ENCODE measurements at regions not wholly inside any gene's neighbourhood (a gene's known extent, or its start where the extent isn't known, plus 50 kb on each side); places are given as distances from the start of the nearest gene placed in this dataset.
"Not testable (repeated sequence)": the region's sequence is repeated elsewhere in the genome, so short reads cannot be mapped to it uniquely, and the experiment has no call there.

GRCh38 chr3:187875863-187876262 is 130.6 kb upstream of the BCL6 start:
- no peaks in the 10 kb centered on the region for H3K79me2 ChIP-seq (ENCODE audit: control insufficient read depth, insufficient read depth, low read length, unreplicated experiment)
- H2AFZ ChIP-seq (ENCODE audit: low read length, unreplicated experiment): no peak overlapping the region

GRCh38 chr3:187878772-187879518 is 133.7 kb upstream of the BCL6 start:
- H3K4me3 ChIP-seq (ENCODE audit: low read depth, low read length): peak overlapping the region; percentile 66
- no peaks in the 10 kb centered on the region for H3K27me3 ChIP-seq (ENCODE audit: insufficient read depth, low read length)
- H3K36me3 ChIP-seq (ENCODE audit: insufficient read depth, low read length): no peaks in the 10 kb centered on the region
- peaks cover 26% of the 10 kb centered on the region for H3K4me1 ChIP-seq (ENCODE audit: control insufficient read depth, insufficient read depth, low read length, unreplicated experiment)
- H3K79me2 ChIP-seq (ENCODE audit: control insufficient read depth, insufficient read depth, low read length, unreplicated experiment): no peaks in the 10 kb centered on the region
- peak overlapping the region; percentile 82 for H2AFZ ChIP-seq (ENCODE audit: low read length, unreplicated experiment)
- H3K27ac ChIP-seq (ENCODE audit: low read depth, low read length): peak overlapping the region; percentile 74

More at GRCh38 chr3:187875863-187876262, 130.6 kb upstream of the BCL6 start:
- Histone ChIP-seq H3K27me3 (ENCODE audit: insufficient read depth, low read length) (no peaks in the 10 kb centered on the region), H3K4me1 (ENCODE audit: control insufficient read depth, insufficient read depth, low read length, unreplicated experiment) (peaks cover 26% of the 10 kb centered on the region), H3K27ac (ENCODE audit: low read depth, low read length) (no peak overlapping the region), H3K4me3 (ENCODE audit: low read depth, low read length) (no peak overlapping the region), H3K36me3 (ENCODE audit: insufficient read depth, low read length) (no peaks in the 10 kb centered on the region)

GRCh38 chr3:187880441-187880840 is 135.2 kb upstream of the BCL6 start:
- H3K4me3 ChIP-seq (ENCODE audit: low read depth, low read length): no peak overlapping the region
- no peaks in the 10 kb centered on the region for H3K27me3 ChIP-seq (ENCODE audit: insufficient read depth, low read length)
- no peaks in the 10 kb centered on the region for H3K36me3 ChIP-seq (ENCODE audit: insufficient read depth, low read length)
- no peaks in the 10 kb centered on the region for H3K79me2 ChIP-seq (ENCODE audit: control insufficient read depth, insufficient read depth, low read length, unreplicated experiment)
- H3K27ac ChIP-seq (ENCODE audit: low read depth, low read length): no peak overlapping the region
- H2AFZ ChIP-seq (ENCODE audit: low read length, unreplicated experiment): no peak overlapping the region
- peaks cover 26% of the 10 kb centered on the region for H3K4me1 ChIP-seq (ENCODE audit: control insufficient read depth, insufficient read depth, low read length, unreplicated experiment)

GRCh38 chr3:187880851-187881250 is 135.6 kb upstream of the BCL6 start:
- H2AFZ ChIP-seq (ENCODE audit: low read length, unreplicated experiment): no peak overlapping the region
- peaks cover 26% of the 10 kb centered on the region for H3K4me1 ChIP-seq (ENCODE audit: control insufficient read depth, insufficient read depth, low read length, unreplicated experiment)
- H3K4me3 ChIP-seq (ENCODE audit: low read depth, low read length): no peak overlapping the region

GRCh38 chr3:187888701-187889100 is 143.4 kb upstream of the BCL6 start:
- peaks cover 12% of the 10 kb centered on the region for H3K4me1 ChIP-seq (ENCODE audit: control insufficient read depth, insufficient read depth, low read length, unreplicated experiment)
- H3K79me2 ChIP-seq (ENCODE audit: control insufficient read depth, insufficient read depth, low read length, unreplicated experiment): no peaks in the 10 kb centered on the region
- no peaks in the 10 kb centered on the region for H3K27me3 ChIP-seq (ENCODE audit: insufficient read depth, low read length)
- H3K27ac ChIP-seq (ENCODE audit: low read depth, low read length): no peak overlapping the region
- no peak overlapping the region for H2AFZ ChIP-seq (ENCODE audit: low read length, unreplicated experiment)
- no peaks in the 10 kb centered on the region for H3K36me3 ChIP-seq (ENCODE audit: insufficient read depth, low read length)
- no peak overlapping the region for H3K4me3 ChIP-seq (ENCODE audit: low read depth, low read length)

More at GRCh38 chr3:187880851-187881250, 135.6 kb upstream of the BCL6 start:
- Histone ChIP-seq H3K27ac (ENCODE audit: low read depth, low read length) (no peak overlapping the region), H3K36me3 (ENCODE audit: insufficient read depth, low read length) (no peaks in the 10 kb centered on the region), H3K27me3 (ENCODE audit: insufficient read depth, low read length) (no peaks in the 10 kb centered on the region), H3K79me2 (ENCODE audit: control insufficient read depth, insufficient read depth, low read length, unreplicated experiment) (no peaks in the 10 kb centered on the region)

GRCh38 chr3:187889106-187889505 is 143.8 kb upstream of the BCL6 start:
- H3K4me3 ChIP-seq (ENCODE audit: low read depth, low read length): peak overlapping the region; percentile 39; the same call in 1 of the 2 replicates
- no peak overlapping the region for H2AFZ ChIP-seq (ENCODE audit: low read length, unreplicated experiment)

GRCh38 chr3:187889601-187890404 is 144.5 kb upstream of the BCL6 start:
- Histone ChIP-seq H3K36me3 (ENCODE audit: insufficient read depth, low read length) (no peaks in the 10 kb centered on the region), H3K27ac (ENCODE audit: low read depth, low read length) (no peak overlapping the region), H3K27me3 (ENCODE audit: insufficient read depth, low read length) (no peaks in the 10 kb centered on the region), H3K79me2 (ENCODE audit: control insufficient read depth, insufficient read depth, low read length, unreplicated experiment) (no peaks in the 10 kb centered on the region), H2AFZ (ENCODE audit: low read length, unreplicated experiment) (peak overlapping the region; percentile 75), H3K4me1 (ENCODE audit: control insufficient read depth, insufficient read depth, low read length, unreplicated experiment) (peaks cover 12% of the 10 kb centered on the region), H3K4me3 (ENCODE audit: low read depth, low read length) (peak overlapping the region; percentile 39)

More at GRCh38 chr3:187889106-187889505, 143.8 kb upstream of the BCL6 start:
- peaks cover 12% of the 10 kb centered on the region for H3K4me1 ChIP-seq (ENCODE audit: control insufficient read depth, insufficient read depth, low read length, unreplicated experiment)
- no peak overlapping the region for H3K27ac ChIP-seq (ENCODE audit: low read depth, low read length)
- no peaks in the 10 kb centered on the region for H3K36me3 ChIP-seq (ENCODE audit: insufficient read depth, low read length)
- no peaks in the 10 kb centered on the region for H3K79me2 ChIP-seq (ENCODE audit: control insufficient read depth, insufficient read depth, low read length, unreplicated experiment)
- H3K27me3 ChIP-seq (ENCODE audit: insufficient read depth, low read length): no peaks in the 10 kb centered on the region

GRCh38 chr3:187890405-187890752 is 145.1 kb upstream of the BCL6 start:
- H3K4me3 ChIP-seq (ENCODE audit: low read depth, low read length); H3K36me3 ChIP-seq (ENCODE audit: insufficient read depth, low read length); H2AFZ ChIP-seq (ENCODE audit: low read length, unreplicated experiment); H3K27me3 ChIP-seq (ENCODE audit: insufficient read depth, low read length); H3K27ac ChIP-seq (ENCODE audit: low read depth, low read length); H3K79me2 ChIP-seq (ENCODE audit: control insufficient read depth, insufficient read depth, low read length, unreplicated experiment): not testable (repeated sequence)
- peaks cover 12% of the 10 kb centered on the region for H3K4me1 ChIP-seq (ENCODE audit: control insufficient read depth, insufficient read depth, low read length, unreplicated experiment)

- H3K79me2 ChIP-seq (ENCODE audit: control insufficient read depth, insufficient read depth, low read length, unreplicated experiment): no peaks in the 10 kb centered on the region
- peaks cover 15% of the 10 kb centered on the region; the same call in 1 of the 2 replicates for H3K27me3 ChIP-seq (ENCODE audit: insufficient read depth, low read length)
- peaks cover 3% of the 10 kb centered on the region for H3K4me1 ChIP-seq (ENCODE audit: control insufficient read depth, insufficient read depth, low read length, unreplicated experiment)
- H3K27ac ChIP-seq (ENCODE audit: low read depth, low read length): no peak overlapping the region
- no peak overlapping the region for H2AFZ ChIP-seq (ENCODE audit: low read length, unreplicated experiment)
- H3K36me3 ChIP-seq (ENCODE audit: insufficient read depth, low read length): no peaks in the 10 kb centered on the region
- H3K4me3 ChIP-seq (ENCODE audit: low read depth, low read length): no peak overlapping the region
These were observed 151.4 kb upstream of the BCL6 start for GRCh38 chr3:187896646-187897045.

- no peaks in the 10 kb centered on the region for H3K36me3 ChIP-seq (ENCODE audit: insufficient read depth, low read length)
- H3K27ac ChIP-seq (ENCODE audit: low read depth, low read length): no peak overlapping the region
- H3K4me1 ChIP-seq (ENCODE audit: control insufficient read depth, insufficient read depth, low read length, unreplicated experiment): peaks cover 3% of the 10 kb centered on the region
- no peak overlapping the region for H3K4me3 ChIP-seq (ENCODE audit: low read depth, low read length)
- peaks cover 15% of the 10 kb centered on the region; the same call in 1 of the 2 replicates for H3K27me3 ChIP-seq (ENCODE audit: insufficient read depth, low read length)
- no peak overlapping the region for H2AFZ ChIP-seq (ENCODE audit: low read length, unreplicated experiment)
- H3K79me2 ChIP-seq (ENCODE audit: control insufficient read depth, insufficient read depth, low read length, unreplicated experiment): no peaks in the 10 kb centered on the region
These were observed 154.0 kb upstream of the BCL6 start for GRCh38 chr3:187899246-187899645.
